GF-D8 (cell line): ENCODE measurements at regions not wholly inside any gene's neighbourhood (a gene's known extent, or its start where the extent isn't known, plus 50 kb on each side); places are given as distances from the start of the nearest gene placed in this dataset.

ENCODE experiments used
- DNase-seq: peaks from one replicate; lab custom pipeline; 2025; lab: John Stamatoyannopoulos, UW

- DNase-seq, result no peak
Measured at GRCh38 chr1:213643360-213643759, 344.4 kb upstream of the PROX1 start.

- DNase-seq, result no peak
Measured at GRCh38 chr1:213647864-213648650, 339.7 kb upstream of the PROX1 start.

GRCh38 chr1:213649373-213649772 lies 338.4 kb upstream of the PROX1 start:
- no peak for DNase-seq

GRCh38 chr1:213650603-213651002 lies 337.2 kb upstream of the PROX1 start:
- no peak for DNase-seq

GRCh38 chr1:213651077-213651476 lies 336.7 kb upstream of the PROX1 start:
- DNase-seq, result no peak

- DNase-seq, result no peak
Measured at GRCh38 chr1:213652109-213652508, 335.7 kb upstream of the PROX1 start.

GRCh38 chr1:213656039-213656438 lies 331.7 kb upstream of the PROX1 start:
- DNase-seq, result no peak

- no peak for DNase-seq
Measured at GRCh38 chr1:213656503-213656902, 331.3 kb upstream of the PROX1 start.

GRCh38 chr1:213657013-213657412 lies 330.8 kb upstream of the PROX1 start:
- DNase-seq, result no peak

GRCh38 chr1:213657879-213658278 lies 329.9 kb upstream of the PROX1 start:
- DNase-seq, result no peak

GRCh38 chr1:213658457-213658856 lies 329.3 kb upstream of the PROX1 start:
- DNase-seq, result no peak

- DNase-seq, result no peak
Measured at GRCh38 chr1:213659580-213660547, 327.9 kb upstream of the PROX1 start.

- DNase-seq, result no peak
Measured at GRCh38 chr1:213661302-213661701, 326.5 kb upstream of the PROX1 start.

GRCh38 chr1:213666113-213666512 lies 321.7 kb upstream of the PROX1 start:
- no peak for DNase-seq

- DNase-seq, result no peak
Measured at GRCh38 chr1:213666922-213667321, 320.9 kb upstream of the PROX1 start.

- no peak for DNase-seq
Measured at GRCh38 chr1:213669512-213669911, 318.3 kb upstream of the PROX1 start.

GRCh38 chr1:213669964-213670691 lies 317.6 kb upstream of the PROX1 start:
- no peak for DNase-seq

GRCh38 chr1:213670692-213671023 lies 317.1 kb upstream of the PROX1 start:
- DNase-seq, result no peak

GRCh38 chr1:213675043-213675442 lies 312.7 kb upstream of the PROX1 start:
- DNase-seq, result no peak

GRCh38 chr1:213676736-213677135 lies 311.0 kb upstream of the PROX1 start:
- DNase-seq, result no peak

GRCh38 chr1:213678348-213678747 lies 309.4 kb upstream of the PROX1 start:
- DNase-seq, result no peak

- DNase-seq, result no peak
Measured at GRCh38 chr1:213678753-213679152, 309.0 kb upstream of the PROX1 start.
